Upper lobe of right lung (tissue), 1 donor: ENCODE measurements at regions not wholly inside any gene's neighbourhood (a gene's known extent, or its start where the extent isn't known, plus 50 kb on each side); places are given as distances from the start of the nearest gene placed in this dataset.

ENCODE experiments used
- ATAC-seq: fragments of 200-7000 bp; cut with Tn5 transposase; one replicate; pipeline ENCODE4 v1.9.1; 2020; ENCODE audit warnings: mild to moderate bottlenecking, moderate library complexity
- DNase-seq: peaks from one replicate; pipeline ENCODE4 v3.0.0-alpha.2; 2020
- H3K27ac ChIP-seq: fragments of 200-600 bp; one replicate; pipeline ENCODE4 v1.8.0; 2022
- H3K27me3 ChIP-seq: fragments of 200-600 bp; one replicate; pipeline ENCODE4 v1.8.0; 2022; ENCODE audit warnings: mild to moderate bottlenecking
- H3K36me3 ChIP-seq: fragments of 200-600 bp; one replicate; pipeline ENCODE4 v1.8.0; 2022
- H3K4me1 ChIP-seq: fragments of 200-600 bp; one replicate; pipeline ENCODE4 v1.8.0; 2022
- H3K4me3 ChIP-seq: fragments of 200-600 bp; one replicate; pipeline ENCODE4 v1.8.0; 2022; ENCODE audit warnings: mild to moderate bottlenecking
- H3K9me3 ChIP-seq: fragments of 200-600 bp; one replicate; pipeline ENCODE4 v1.8.0; 2022
- intact Hi-C: fragments of 100-400 bp; cut with DNase I; formaldehyde crosslinking; loops from one replicate; pipeline ENCODE4 v1.11.0; 2022
- TF ChIP-seq, protein P1 (sequence below): fragments of 200-600 bp; IDR thresholded peaks from one replicate; pipeline ENCODE4 v1.8.0; 2022; ENCODE audit warnings: antibody characterized with exemption
- donor health status: DM: no; HTN: yes; CAD: no; lungs with severe emphysema.

GRCh38 chr6:62626661-62627060 is 340.6 kb upstream of the KHDRBS2 start:
- Histone ChIP-seq H3K27ac (no peak overlapping the region), H3K27me3 (no peaks in the 10 kb centered on the region), H3K4me1 (no peaks in the 10 kb centered on the region), H3K9me3 (no peaks in the 10 kb centered on the region), H3K4me3 (no peak overlapping the region), H3K36me3 (no peaks in the 10 kb centered on the region)
- ATAC-seq (no peak), DNase-seq (no peak)
- TF ChIP-seq, protein P1, sequence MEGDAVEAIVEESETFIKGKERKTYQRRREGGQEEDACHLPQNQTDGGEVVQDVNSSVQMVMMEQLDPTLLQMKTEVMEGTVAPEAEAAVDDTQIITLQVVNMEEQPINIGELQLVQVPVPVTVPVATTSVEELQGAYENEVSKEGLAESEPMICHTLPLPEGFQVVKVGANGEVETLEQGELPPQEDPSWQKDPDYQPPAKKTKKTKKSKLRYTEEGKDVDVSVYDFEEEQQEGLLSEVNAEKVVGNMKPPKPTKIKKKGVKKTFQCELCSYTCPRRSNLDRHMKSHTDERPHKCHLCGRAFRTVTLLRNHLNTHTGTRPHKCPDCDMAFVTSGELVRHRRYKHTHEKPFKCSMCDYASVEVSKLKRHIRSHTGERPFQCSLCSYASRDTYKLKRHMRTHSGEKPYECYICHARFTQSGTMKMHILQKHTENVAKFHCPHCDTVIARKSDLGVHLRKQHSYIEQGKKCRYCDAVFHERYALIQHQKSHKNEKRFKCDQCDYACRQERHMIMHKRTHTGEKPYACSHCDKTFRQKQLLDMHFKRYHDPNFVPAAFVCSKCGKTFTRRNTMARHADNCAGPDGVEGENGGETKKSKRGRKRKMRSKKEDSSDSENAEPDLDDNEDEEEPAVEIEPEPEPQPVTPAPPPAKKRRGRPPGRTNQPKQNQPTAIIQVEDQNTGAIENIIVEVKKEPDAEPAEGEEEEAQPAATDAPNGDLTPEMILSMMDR, result no peak
- intact Hi-C loops, result no loop called here

GRCh38 chr6:62623846-62624532 is 338.0 kb upstream of the KHDRBS2 start:
- Histone ChIP-seq H3K4me1 (no peaks in the 10 kb centered on the region), H3K36me3 (no peaks in the 10 kb centered on the region), H3K4me3 (no peak overlapping the region), H3K9me3 (no peaks in the 10 kb centered on the region), H3K27me3 (no peaks in the 10 kb centered on the region), H3K27ac (no peak overlapping the region)
- peak; percentile 51 for ATAC-seq
- DNase-seq, result no peak
- intact Hi-C loops, result no loop called here
- TF ChIP-seq, protein P1, result no peak

- Histone ChIP-seq H3K36me3 (no peaks in the 10 kb centered on the region), H3K4me3 (no peak overlapping the region), H3K9me3 (no peaks in the 10 kb centered on the region), H3K27me3 (no peaks in the 10 kb centered on the region), H3K4me1 (peaks cover 2% of the 10 kb centered on the region), H3K27ac (no peak overlapping the region)
- intact Hi-C loops, result no loop called here
- DNase-seq (peak; percentile 66), ATAC-seq (peak; percentile 84)
- TF ChIP-seq, protein P1, result no peak
Measured at GRCh38 chr6:62615366-62616015, 329.5 kb upstream of the KHDRBS2 start.

DNA sequence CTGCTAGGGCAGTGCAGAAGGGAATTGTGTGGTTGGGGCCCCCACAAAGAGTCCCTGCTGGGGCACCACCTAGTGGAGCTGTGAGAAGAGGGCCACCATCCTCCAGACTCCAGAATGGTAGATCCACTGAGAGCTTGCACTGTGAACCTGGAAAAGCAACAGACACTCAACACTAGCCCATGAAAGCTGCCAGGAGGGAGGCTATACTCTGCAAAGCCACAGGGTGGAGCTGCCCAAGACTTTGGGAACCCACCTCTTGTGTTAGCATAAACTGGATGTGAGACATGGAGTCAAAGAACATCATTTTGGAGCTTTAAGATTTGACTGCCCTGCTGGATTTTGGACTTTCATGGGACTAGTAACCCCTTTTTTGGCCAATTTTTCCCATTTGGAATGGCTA is 328.4 kb upstream of the KHDRBS2 start:
- H3K27me3 ChIP-seq, result no peaks in the 10 kb centered on the region
- intact Hi-C loops, result no loop called here
- no peak overlapping the region for H3K27ac ChIP-seq
- H3K9me3 ChIP-seq, result no peaks in the 10 kb centered on the region
- TF ChIP-seq, protein P1, result no peak
- H3K4me3 ChIP-seq, result no peak overlapping the region
- DNase-seq (no peak), ATAC-seq (no peak)
- peaks cover 2% of the 10 kb centered on the region for H3K4me1 ChIP-seq
- H3K36me3 ChIP-seq, result no peaks in the 10 kb centered on the region

DNA sequence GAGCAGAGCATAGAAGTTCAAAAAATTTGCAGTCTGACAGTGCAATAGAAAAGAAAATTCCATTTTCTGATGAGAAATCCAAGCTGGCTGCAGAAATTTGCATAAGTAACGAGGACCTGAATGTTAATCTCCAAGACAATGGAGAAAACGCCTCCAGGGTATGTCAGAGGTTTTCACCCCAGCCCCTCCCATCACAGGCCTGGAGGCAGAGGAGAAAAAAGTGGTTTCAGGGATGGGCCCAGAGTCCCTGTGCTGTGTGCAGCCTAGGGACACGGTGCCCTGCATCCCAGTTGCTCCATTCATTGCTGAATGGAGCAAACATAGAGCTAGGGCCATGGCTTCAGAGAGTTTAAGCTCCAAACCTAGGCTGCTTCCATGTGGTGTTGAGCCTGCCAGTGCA is 327.9 kb upstream of the KHDRBS2 start:
- Histone ChIP-seq H3K27ac (no peak overlapping the region), H3K9me3 (no peaks in the 10 kb centered on the region), H3K27me3 (no peaks in the 10 kb centered on the region), H3K36me3 (no peaks in the 10 kb centered on the region), H3K4me1 (peaks cover 2% of the 10 kb centered on the region), H3K4me3 (no peak overlapping the region)
- DNase-seq, result no peak
- no peak for ATAC-seq
- intact Hi-C loops, result no loop called here
- TF ChIP-seq, protein P1, result no peak
